NCI-H2107 treated with DMSO at 0.1 percent for 48 hours (cell line): ENCODE measurements at regions not wholly inside any gene's neighbourhood (a gene's known extent, or its start where the extent isn't known, plus 50 kb on each side); places are given as distances from the start of the nearest gene placed in this dataset.

Experiments used
- DNase-seq: peaks from one replicate; lab custom pipeline; 2025; ENCODE audit not compliant: unreplicated experiment; lab: John Stamatoyannopoulos, UW

GRCh38 chr3:157810924-157811718 is 295.1 kb downstream of the SHOX2 start:
- DNase-seq: no peak

DNA sequence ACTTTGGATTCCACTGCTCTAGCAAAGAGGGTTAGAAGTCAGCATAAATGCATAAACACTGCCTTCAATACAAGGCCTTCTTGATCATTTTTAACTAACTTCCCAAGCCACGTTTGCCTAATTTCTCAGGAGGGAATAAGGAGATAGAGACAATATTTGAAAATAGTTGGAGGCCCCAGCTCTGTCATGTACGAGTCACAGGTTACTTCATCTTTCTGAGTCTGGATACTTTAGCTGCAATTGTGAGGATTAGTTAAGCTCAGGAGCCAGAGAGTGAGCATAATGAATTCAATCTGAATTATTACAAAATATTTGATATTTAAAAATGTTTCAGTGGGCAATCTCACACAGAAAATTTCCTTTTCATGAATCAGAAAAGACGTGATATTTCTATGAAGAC is 298.9 kb downstream of the SHOX2 start:
- DNase-seq: no peak

DNA sequence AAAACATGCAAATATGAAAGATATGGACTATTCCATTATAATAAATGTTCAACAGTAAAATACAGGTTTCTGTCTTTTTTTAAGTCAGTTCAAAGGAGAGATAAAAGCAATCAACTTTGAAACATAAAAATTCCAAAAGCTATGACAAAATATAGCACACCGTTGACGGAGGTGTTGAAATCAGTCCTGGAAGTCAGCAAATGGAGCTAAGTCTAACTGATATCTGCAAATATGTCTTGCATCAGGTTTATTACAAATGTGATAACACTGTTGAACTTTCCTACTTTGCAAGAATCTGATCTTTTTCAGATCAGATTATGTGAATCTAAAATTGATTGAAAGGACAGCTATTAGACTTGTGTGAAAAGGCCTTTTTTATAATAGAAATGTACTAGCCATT is 300.7 kb downstream of the SHOX2 start:
- DNase-seq: no peak

DNA sequence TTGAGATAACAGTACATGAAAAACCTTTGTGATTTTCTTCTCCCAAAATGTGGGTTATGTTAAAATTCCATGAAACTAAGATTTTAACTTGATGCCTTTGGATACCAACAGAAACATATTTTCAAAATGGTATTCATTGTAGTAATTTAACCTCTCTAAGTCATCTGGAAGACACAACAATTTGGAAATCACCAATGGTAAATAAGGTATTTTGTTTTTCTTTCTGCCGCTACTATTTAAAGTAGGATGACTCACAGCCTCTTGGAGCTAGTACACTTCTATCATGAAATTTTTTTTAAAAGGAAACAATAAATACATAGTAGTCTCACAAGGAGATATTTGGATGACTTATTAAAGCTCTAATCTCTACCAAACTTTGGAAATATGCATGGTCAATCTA is 291.6 kb upstream of the VEPH1 start:
- DNase-seq: no peak

- DNase-seq: no peak
Observed at GRCh38 chr3:157793745-157794144, 290.5 kb upstream of the VEPH1 start.

GRCh38 chr3:157789162-157789561 is 285.9 kb upstream of the VEPH1 start:
- no peak for DNase-seq

- no peak for DNase-seq
Observed at GRCh38 chr3:157786618-157787017, 283.4 kb upstream of the VEPH1 start.

GRCh38 chr3:157786211-157786610 is 283.0 kb upstream of the VEPH1 start:
- DNase-seq: no peak

GRCh38 chr3:157785102-157785826 is 282.0 kb upstream of the VEPH1 start:
- DNase-seq: no peak

DNA sequence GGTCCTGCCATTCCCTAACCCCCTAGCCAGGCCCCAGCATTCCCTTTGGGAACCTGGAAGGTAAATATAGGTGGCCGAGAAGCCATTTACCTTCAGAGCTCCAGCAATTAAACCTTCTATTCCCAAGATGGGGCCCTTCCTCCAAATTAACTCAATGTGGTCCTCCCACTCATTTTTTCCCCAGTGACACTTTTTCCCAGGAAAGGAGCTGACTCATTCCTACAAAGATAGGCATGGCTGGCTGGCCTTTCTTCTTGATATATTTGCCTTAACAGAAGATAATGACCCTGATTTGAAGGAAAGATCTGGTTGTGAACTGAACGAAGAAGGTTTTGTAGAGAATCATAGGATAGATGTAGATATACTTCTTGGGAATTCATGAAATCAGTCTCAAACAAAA is 279.0 kb upstream of the VEPH1 start:
- DNase-seq: no peak

DNA sequence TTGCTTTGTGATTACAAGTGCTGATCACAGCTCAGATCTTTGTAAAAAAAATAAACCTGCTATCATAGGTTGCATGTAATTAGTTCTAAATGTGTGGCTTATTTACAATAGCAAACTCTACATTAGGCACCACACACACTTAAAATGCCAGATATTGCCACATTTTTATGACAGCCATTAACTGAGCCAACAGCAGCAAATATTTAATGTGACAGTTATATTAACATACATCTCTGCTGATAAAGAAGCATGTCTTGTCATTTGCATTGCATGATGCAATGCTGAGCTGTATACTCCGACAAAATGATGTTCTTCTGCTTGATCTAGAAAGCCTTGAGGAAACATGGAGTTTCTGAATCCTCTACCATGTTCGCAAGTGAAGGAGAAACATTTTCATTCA is 273.6 kb upstream of the VEPH1 start:
- no peak for DNase-seq

DNA sequence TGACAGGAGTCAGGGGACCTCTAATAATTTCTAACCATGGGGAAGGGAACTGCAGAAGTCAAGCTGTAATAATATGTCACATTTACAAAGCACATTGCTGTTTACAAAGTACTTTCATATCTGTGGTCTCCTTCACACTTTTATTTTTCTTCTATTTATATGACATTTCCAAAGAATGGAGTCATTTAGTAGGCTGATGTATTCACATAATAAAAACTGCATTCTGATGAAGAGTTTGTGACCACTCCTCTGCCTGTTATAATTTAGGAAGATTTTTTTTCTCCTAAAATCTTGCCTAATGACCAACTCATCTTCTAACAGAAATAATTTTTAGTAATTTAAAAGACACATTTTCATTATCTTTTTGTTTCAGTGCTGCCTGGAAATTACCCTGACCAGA is 272.2 kb upstream of the VEPH1 start:
- DNase-seq: no peak

DNA sequence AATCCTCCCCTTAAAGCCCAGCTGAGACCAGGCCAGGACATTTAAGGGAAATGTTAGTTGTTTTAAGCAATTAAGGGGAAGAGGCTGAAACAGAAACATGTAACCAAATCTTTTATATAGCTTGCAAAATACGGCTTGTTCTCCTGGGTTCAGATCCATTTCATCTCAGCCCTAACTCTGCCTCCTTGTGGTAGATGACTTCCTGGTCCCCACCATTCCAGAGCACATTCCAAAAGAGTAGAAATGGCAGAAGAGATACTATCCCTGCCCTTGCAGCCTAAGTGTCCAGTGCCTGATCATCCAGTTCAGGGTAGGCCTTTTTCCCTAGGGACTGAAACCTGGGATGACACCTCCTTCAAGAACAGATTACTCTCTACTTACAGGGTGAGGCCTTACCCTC is 266.2 kb upstream of the VEPH1 start:
- no peak for DNase-seq

DNA sequence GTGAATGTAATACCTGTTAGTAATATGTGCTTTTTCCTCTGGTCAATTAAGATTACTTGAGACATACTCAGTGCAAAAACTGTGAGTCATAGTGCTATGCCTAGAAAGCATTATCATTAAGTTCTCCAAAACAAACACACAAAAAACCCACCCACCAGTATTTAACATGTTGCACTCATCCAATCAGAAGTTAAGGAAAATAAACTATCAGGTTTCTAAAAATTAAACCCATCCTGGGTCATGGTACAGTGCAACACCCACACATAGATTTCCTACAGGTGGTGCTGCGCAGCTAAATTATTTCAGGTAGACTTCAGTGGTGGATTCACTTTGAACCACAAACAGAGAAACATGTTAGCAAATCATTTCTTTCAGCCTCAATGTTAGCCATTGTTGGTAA is 264.4 kb upstream of the VEPH1 start:
- no peak for DNase-seq

DNA sequence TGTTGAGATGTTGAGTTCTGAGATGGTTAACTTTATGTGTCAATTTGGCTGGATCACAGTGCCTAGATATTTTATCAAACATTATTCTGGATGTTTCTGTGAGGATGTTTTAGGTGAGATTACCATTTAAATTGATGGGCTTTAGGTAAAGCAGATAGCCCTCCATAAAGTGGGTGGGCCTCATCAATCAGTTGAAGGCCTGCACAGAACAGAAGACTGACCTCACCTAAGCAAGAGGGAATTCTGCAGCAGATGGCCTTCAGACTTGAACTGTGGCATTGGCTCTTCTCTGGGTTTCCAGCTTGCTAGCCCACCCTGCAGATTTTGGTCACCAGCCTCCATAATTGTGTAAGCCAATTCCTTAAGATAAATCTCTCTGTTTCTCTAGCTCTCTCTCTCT is 260.4 kb upstream of the VEPH1 start:
- no peak for DNase-seq

- no peak for DNase-seq
Observed at GRCh38 chr3:157759311-157759710, 256.1 kb upstream of the VEPH1 start.

GRCh38 chr3:157755233-157755632 is 252.0 kb upstream of the VEPH1 start:
- no peak for DNase-seq

GRCh38 chr3:157754451-157754850 is 251.2 kb upstream of the VEPH1 start:
- DNase-seq: no peak

DNA sequence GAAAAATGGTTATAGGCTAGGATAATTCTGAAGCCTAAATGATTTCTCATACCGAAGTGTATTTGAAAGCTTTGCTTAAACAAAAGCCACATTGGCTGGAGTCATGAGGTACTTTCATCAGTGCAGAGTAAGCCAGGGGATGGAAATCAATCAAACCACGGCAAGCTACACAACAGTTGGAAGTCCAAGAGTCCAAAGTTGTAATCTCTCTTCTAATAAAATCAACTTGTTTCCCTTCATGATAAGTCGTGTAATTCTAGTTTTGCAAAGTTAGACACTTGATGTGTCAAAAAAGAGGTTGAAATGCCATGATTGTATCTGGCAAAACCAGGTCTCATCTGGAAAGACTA is 250.5 kb upstream of the VEPH1 start:
- no peak for DNase-seq

DNA sequence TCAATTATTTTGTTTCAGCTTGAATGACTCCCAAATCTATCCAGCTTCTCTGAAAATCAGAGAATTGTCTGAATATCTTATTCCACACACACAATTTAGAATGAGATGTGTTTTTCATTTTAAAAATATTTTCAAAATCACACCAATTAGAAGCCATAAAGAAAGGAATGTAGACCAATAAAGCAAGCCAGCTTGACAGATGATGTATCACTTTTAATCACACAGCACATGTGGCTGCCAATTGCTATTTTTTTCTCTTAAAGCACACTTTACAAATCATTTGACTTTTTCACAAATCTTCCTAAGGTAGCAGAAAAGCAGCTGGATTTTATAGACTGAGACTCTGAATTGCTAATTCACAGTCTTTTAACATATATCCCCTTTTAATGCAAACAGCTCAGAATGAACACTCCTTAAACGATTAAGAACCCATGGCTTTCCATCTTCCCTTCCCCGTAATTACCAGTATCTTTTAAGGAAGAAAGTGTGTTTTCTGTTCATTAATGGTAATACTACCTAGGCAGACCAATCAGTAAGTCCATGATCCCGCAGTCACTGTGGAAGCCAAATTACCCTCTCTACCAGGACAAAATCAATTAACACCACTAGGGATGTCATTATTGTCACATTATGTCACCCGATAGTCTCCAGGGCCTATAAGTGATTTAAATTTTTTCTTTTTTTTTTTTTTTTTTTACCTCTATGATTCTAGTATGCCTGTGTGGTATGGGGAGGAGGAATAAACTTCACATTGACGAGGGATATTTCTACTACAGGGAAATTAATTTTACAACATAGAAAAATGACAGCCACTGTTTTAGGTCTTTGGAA is 250.0 kb upstream of the VEPH1 start:
- DNase-seq: no peak

DNA sequence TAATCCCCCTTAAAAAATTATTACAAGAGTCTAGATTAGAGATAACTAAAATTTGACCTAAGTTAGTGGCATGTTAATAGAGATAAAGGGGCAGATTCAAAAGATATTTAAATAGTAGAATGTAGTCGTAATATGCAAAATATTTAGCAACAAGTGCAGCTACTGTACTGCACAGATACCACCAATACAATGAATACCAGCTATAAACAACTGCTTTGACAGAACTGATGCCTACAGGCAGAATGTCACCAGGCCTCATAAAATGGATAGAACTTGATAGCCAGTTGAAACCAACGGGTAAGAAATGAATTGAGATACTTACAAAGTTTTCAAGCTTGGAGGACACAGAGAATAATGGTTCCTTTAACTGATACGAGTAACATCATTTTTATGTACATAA is 249.3 kb upstream of the VEPH1 start:
- no peak for DNase-seq

DNA sequence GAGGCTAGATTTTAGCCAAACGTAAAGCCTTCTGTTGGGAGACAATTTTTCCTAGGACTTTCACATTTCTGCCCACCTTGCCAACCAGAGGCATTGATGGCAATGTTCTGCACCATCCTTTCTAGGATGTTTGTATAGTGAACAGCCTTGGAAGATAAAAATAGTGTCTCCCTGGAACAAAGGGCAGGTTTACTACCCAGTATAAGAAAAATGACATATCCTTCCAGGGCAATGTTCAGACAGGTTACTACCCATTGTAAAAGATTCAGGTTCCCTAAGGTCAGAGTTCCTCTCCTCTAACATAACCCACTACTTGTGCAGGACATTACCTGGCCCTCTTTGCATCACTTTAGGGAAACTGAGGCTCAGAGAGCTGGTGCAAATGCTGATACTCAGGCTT is 248.2 kb upstream of the VEPH1 start:
- DNase-seq: no peak
